WTC11 (cell line): ENCODE measurements at regions not wholly inside any gene's neighbourhood (a gene's known extent, or its start where the extent isn't known, plus 50 kb on each side); places are given as distances from the start of the nearest gene placed in this dataset.

Source experiments
- ATF1 ChIP-seq: sonication (generic); formaldehyde crosslinking; IDR thresholded peaks from 2 replicates; pipeline ENCODE4 v1.8.1; 2023; ENCODE audit warnings: mild to moderate bottlenecking, moderate library complexity, missing genetic modification reagents
- CREB1 ChIP-seq: sonication (generic); formaldehyde crosslinking; IDR thresholded peaks from 2 replicates; pipeline ENCODE4 v1.8.0; 2023; ENCODE audit warnings: mild to moderate bottlenecking, missing genetic modification reagents
- ELF4 ChIP-seq: sonication (generic); formaldehyde crosslinking; IDR thresholded peaks from 2 replicates; pipeline ENCODE4 v1.8.1; 2022; ENCODE audit warnings: low read depth, mild to moderate bottlenecking, moderate library complexity, missing genetic modification reagents
- FOXJ3 ChIP-seq: sonication (generic); formaldehyde crosslinking; IDR thresholded peaks from 2 replicates; pipeline ENCODE4 v1.9.0; 2021; ENCODE audit warnings: missing genetic modification reagents, mild to moderate bottlenecking, borderline replicate concordance
- IRF2 ChIP-seq: sonication (generic); formaldehyde crosslinking; IDR thresholded peaks from 2 replicates; pipeline ENCODE4 v1.8.0; 2022; ENCODE audit warnings: low read depth, missing genetic modification reagents, borderline replicate concordance
- JUN ChIP-seq: sonication (generic); formaldehyde crosslinking; IDR thresholded peaks from 2 replicates; pipeline ENCODE4 v1.8.0; 2023; ENCODE audit warnings: mild to moderate bottlenecking, missing genetic modification reagents
- ZBTB21 ChIP-seq: sonication (generic); formaldehyde crosslinking; IDR thresholded peaks from 2 replicates; pipeline ENCODE4 v1.8.1; 2023; ENCODE audit warnings: mild to moderate bottlenecking, missing genetic modification reagents, borderline replicate concordance
- ZNF416 ChIP-seq: fragments of 250-450 bp; sonication (Bioruptor Pico); IDR thresholded peaks from 2 replicates; pipeline ENCODE4 v1.9.0; 2021; ENCODE audit warnings: mild to moderate bottlenecking, inconsistent platforms
- TF ChIP-seq, protein P1 (sequence below): fragments of 200-600 bp; IDR thresholded peaks from 2 replicates; pipeline ENCODE4 v1.8.0; 2022; ENCODE audit warnings: antibody characterized with exemption
- TF ChIP-seq, protein P2 (sequence below): sonication (generic); formaldehyde crosslinking; IDR thresholded peaks from 2 replicates; pipeline ENCODE4 v1.8.0; 2022; ENCODE audit warnings: mild to moderate bottlenecking, missing genetic modification reagents
- TF ChIP-seq, protein P3 (sequence below): sonication (generic); formaldehyde crosslinking; IDR thresholded peaks from 2 replicates; pipeline ENCODE4 v1.8.1; 2023; ENCODE audit warnings: mild to moderate bottlenecking, missing genetic modification reagents, moderate library complexity
- TF ChIP-seq, protein P4 (sequence below): sonication (generic); formaldehyde crosslinking; IDR thresholded peaks from 2 replicates; pipeline ENCODE4 v1.8.1; 2022; ENCODE audit warnings: missing genetic modification reagents, borderline replicate concordance
- TF ChIP-seq, protein P5 (sequence below): sonication (generic); formaldehyde crosslinking; IDR thresholded peaks from 2 replicates; pipeline ENCODE4 v1.8.1; 2022; ENCODE audit warnings: low read depth, missing genetic modification reagents, borderline replicate concordance
- TF ChIP-seq, protein P6 (sequence below): sonication (generic); formaldehyde crosslinking; IDR thresholded peaks from 2 replicates; pipeline ENCODE4 v1.8.0; 2022; ENCODE audit warnings: missing genetic modification reagents

DNA sequence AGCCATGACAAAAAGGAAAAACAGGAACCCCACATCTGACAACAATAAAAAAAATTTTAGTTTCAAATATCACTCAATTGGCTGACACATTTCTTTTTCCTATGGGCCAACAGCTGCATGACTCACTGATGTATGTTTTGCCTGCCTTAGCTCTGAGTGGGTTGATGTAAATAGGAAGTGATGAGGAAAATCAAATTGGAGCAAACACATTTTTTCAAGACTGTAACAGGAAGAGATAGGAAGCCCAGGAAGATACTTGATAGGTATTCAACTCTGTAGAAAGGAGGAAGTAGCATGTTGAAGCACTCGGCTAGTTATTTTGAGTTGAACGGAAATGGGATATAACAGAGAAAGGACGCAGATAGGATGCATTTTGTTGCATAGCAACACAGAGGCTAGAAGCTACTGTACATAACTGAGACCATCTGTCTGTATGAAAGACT is 168.0 kb upstream of the NR5A2 start:
- TF ChIP-seq, protein P1, sequence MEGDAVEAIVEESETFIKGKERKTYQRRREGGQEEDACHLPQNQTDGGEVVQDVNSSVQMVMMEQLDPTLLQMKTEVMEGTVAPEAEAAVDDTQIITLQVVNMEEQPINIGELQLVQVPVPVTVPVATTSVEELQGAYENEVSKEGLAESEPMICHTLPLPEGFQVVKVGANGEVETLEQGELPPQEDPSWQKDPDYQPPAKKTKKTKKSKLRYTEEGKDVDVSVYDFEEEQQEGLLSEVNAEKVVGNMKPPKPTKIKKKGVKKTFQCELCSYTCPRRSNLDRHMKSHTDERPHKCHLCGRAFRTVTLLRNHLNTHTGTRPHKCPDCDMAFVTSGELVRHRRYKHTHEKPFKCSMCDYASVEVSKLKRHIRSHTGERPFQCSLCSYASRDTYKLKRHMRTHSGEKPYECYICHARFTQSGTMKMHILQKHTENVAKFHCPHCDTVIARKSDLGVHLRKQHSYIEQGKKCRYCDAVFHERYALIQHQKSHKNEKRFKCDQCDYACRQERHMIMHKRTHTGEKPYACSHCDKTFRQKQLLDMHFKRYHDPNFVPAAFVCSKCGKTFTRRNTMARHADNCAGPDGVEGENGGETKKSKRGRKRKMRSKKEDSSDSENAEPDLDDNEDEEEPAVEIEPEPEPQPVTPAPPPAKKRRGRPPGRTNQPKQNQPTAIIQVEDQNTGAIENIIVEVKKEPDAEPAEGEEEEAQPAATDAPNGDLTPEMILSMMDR = no peak
- TF ChIP-seq, protein P2, sequence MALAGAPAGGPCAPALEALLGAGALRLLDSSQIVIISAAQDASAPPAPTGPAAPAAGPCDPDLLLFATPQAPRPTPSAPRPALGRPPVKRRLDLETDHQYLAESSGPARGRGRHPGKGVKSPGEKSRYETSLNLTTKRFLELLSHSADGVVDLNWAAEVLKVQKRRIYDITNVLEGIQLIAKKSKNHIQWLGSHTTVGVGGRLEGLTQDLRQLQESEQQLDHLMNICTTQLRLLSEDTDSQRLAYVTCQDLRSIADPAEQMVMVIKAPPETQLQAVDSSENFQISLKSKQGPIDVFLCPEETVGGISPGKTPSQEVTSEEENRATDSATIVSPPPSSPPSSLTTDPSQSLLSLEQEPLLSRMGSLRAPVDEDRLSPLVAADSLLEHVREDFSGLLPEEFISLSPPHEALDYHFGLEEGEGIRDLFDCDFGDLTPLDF (CRISPR knock-in tag) = no peak
- TF ChIP-seq, protein P3, sequence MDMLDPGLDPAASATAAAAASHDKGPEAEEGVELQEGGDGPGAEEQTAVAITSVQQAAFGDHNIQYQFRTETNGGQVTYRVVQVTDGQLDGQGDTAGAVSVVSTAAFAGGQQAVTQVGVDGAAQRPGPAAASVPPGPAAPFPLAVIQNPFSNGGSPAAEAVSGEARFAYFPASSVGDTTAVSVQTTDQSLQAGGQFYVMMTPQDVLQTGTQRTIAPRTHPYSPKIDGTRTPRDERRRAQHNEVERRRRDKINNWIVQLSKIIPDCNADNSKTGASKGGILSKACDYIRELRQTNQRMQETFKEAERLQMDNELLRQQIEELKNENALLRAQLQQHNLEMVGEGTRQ (CRISPR knock-in tag) = no peak
- TF ChIP-seq JUN (CRISPR knock-in tag) (no peak), FOXJ3 (no peak), CREB1 (CRISPR knock-in tag) (no peak), ZNF416 (CRISPR knock-in tag) (no peak), ELF4 (no peak), IRF2 (CRISPR knock-in tag) (no peak), ATF1 (CRISPR knock-in tag) (no peak), ZBTB21 (CRISPR knock-in tag) (no peak)
- TF ChIP-seq, protein P4, sequence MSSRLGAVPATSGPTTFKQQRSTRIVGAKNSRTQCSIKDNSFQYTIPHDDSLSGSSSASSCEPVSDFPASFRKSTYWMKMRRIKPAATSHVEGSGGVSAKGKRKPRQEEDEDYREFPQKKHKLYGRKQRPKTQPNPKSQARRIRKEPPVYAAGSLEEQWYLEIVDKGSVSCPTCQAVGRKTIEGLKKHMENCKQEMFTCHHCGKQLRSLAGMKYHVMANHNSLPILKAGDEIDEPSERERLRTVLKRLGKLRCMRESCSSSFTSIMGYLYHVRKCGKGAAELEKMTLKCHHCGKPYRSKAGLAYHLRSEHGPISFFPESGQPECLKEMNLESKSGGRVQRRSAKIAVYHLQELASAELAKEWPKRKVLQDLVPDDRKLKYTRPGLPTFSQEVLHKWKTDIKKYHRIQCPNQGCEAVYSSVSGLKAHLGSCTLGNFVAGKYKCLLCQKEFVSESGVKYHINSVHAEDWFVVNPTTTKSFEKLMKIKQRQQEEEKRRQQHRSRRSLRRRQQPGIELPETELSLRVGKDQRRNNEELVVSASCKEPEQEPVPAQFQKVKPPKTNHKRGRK (CRISPR knock-in tag) = no peak
- TF ChIP-seq, protein P5, sequence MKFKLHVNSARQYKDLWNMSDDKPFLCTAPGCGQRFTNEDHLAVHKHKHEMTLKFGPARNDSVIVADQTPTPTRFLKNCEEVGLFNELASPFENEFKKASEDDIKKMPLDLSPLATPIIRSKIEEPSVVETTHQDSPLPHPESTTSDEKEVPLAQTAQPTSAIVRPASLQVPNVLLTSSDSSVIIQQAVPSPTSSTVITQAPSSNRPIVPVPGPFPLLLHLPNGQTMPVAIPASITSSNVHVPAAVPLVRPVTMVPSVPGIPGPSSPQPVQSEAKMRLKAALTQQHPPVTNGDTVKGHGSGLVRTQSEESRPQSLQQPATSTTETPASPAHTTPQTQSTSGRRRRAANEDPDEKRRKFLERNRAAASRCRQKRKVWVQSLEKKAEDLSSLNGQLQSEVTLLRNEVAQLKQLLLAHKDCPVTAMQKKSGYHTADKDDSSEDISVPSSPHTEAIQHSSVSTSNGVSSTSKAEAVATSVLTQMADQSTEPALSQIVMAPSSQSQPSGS (CRISPR knock-in tag) = no peak
- TF ChIP-seq, protein P6, sequence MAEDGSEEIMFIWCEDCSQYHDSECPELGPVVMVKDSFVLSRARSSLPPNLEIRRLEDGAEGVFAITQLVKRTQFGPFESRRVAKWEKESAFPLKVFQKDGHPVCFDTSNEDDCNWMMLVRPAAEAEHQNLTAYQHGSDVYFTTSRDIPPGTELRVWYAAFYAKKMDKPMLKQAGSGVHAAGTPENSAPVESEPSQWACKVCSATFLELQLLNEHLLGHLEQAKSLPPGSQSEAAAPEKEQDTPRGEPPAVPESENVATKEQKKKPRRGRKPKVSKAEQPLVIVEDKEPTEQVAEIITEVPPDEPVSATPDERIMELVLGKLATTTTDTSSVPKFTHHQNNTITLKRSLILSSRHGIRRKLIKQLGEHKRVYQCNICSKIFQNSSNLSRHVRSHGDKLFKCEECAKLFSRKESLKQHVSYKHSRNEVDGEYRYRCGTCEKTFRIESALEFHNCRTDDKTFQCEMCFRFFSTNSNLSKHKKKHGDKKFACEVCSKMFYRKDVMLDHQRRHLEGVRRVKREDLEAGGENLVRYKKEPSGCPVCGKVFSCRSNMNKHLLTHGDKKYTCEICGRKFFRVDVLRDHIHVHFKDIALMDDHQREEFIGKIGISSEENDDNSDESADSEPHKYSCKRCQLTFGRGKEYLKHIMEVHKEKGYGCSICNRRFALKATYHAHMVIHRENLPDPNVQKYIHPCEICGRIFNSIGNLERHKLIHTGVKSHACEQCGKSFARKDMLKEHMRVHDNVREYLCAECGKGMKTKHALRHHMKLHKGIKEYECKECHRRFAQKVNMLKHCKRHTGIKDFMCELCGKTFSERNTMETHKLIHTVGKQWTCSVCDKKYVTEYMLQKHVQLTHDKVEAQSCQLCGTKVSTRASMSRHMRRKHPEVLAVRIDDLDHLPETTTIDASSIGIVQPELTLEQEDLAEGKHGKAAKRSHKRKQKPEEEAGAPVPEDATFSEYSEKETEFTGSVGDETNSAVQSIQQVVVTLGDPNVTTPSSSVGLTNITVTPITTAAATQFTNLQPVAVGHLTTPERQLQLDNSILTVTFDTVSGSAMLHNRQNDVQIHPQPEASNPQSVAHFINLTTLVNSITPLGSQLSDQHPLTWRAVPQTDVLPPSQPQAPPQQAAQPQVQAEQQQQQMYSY (CRISPR knock-in tag) = no peak
